Lung (tissue), 11 donors: ENCODE measurements at regions not wholly inside any gene's neighbourhood (a gene's known extent, or its start where the extent isn't known, plus 50 kb on each side); places are given as distances from the start of the nearest gene placed in this dataset.

ENCODE experiments used
- ATAC-seq: fragments of 200-7000 bp; cut with Tn5 transposase; one replicate; pipeline ENCODE4 v1.9.1; 2020; ENCODE audit warnings: moderate number of reproducible peaks; ENCODE audit not compliant: insufficient read depth, low FRiP score
- DNase-seq, 3 donors: peaks; one replicate each; pipeline ENCODE4 v3.0.0-alpha.2; 2013 to 2017
- H3K27ac ChIP-seq, 2 donors: one replicate each; pipeline ENCODE4 v1.5.1; 2013; ENCODE audit warnings: mild to moderate bottlenecking in 2 of 2, moderate library complexity in 2 of 2, control low read depth in 1 of 2, inconsistent platforms in 1 of 2, low read depth in 1 of 2, low read length in 1 of 2
- H3K27me3 ChIP-seq, 3 donors: one replicate each; pipeline ENCODE4 v1.5.1; 2013; ENCODE audit warnings: low read length in 2 of 3; ENCODE audit not compliant: control insufficient read depth in 3 of 3, insufficient read depth in 3 of 3
- H3K36me3 ChIP-seq, 4 donors: one replicate each; pipeline ENCODE4 v1.5.1; 2013; ENCODE audit warnings: low read length in 4 of 4, mild to moderate bottlenecking in 1 of 4, moderate library complexity in 1 of 4; ENCODE audit not compliant: control insufficient read depth in 4 of 4, insufficient read depth in 4 of 4
- H3K4me1 ChIP-seq, 5 donors: one replicate each; pipeline ENCODE4 v1.5.1; 2013; ENCODE audit warnings: low read length in 5 of 5, mild to moderate bottlenecking in 2 of 5, moderate library complexity in 1 of 5; ENCODE audit not compliant: control insufficient read depth in 5 of 5, insufficient read depth in 5 of 5
- H3K4me3 ChIP-seq: one replicate; pipeline ENCODE4 v1.5.1; 2013; ENCODE audit warnings: mild to moderate bottlenecking, control low read depth, moderate library complexity
- H3K9ac ChIP-seq, 2 donors: one replicate each; pipeline ENCODE4 v1.5.1; 2013; ENCODE audit warnings: low read length in 2 of 2, control low read depth in 1 of 2; ENCODE audit not compliant: insufficient read depth in 1 of 2
- H3K9me3 ChIP-seq, 4 donors: one replicate each; pipeline ENCODE4 v1.5.1; 2013; ENCODE audit warnings: low read length in 3 of 4, mild to moderate bottlenecking in 1 of 4, moderate library complexity in 1 of 4; ENCODE audit not compliant: control insufficient read depth in 4 of 4, insufficient read depth in 3 of 4
- WGBS, 2 donors: extraction: QIAGEN DNeasy Blood & Tissue Kit; methylation state at CpG; one replicate each; pipeline ENCODE4 v1.1.7; 2013; 5-methylcytosine and 5-hydroxymethylcytosine counted together
- TF ChIP-seq, protein P1 (sequence below): IDR thresholded peaks from 2 replicates; pipeline ENCODE4 v1.5.1; 2012; ENCODE audit warnings: mild to moderate bottlenecking; ENCODE audit errors: control extremely low read depth, extremely low read depth
- donor health status: control.
- donor health status: control.
- donor health status: Bipolar disorder and iron deficiency.
- donor health status: healthy.
- donor health status: DM: yes; HTN: yes; CAD: no.

DNA sequence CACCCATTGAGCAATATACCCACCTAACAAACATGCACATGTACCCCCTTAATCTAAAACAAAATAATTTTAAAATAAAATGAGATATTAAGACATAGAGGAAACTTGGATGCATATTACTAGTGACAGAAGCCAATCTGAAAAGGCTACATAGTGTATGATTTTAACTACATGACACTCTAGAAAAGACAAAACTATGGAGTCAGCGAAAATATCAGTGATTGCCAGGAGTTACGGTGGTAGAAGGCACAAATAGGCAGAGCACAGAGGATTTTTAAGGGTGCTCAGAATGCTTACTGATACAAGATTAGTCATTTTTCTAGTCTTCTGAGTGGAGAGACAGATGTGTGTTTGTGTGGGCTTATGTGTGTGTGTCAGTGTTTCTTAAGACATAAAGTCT, 656.6 kb downstream of the NR4A2 start:
- H3K27me3 ChIP-seq = no peaks in the 10 kb centered on the region
- H3K4me1 ChIP-seq = no peaks in the 10 kb centered on the region
- no peaks in the 10 kb centered on the region for H3K36me3 ChIP-seq
- no peak overlapping the region for H3K9ac ChIP-seq
- H3K9me3 ChIP-seq = peaks cover 0 to 7% (median 0%) of the 10 kb centered on the region in 4 donors
- DNase-seq = no peak
- no peak overlapping the region for H3K27ac ChIP-seq
- TF ChIP-seq, protein P1, sequence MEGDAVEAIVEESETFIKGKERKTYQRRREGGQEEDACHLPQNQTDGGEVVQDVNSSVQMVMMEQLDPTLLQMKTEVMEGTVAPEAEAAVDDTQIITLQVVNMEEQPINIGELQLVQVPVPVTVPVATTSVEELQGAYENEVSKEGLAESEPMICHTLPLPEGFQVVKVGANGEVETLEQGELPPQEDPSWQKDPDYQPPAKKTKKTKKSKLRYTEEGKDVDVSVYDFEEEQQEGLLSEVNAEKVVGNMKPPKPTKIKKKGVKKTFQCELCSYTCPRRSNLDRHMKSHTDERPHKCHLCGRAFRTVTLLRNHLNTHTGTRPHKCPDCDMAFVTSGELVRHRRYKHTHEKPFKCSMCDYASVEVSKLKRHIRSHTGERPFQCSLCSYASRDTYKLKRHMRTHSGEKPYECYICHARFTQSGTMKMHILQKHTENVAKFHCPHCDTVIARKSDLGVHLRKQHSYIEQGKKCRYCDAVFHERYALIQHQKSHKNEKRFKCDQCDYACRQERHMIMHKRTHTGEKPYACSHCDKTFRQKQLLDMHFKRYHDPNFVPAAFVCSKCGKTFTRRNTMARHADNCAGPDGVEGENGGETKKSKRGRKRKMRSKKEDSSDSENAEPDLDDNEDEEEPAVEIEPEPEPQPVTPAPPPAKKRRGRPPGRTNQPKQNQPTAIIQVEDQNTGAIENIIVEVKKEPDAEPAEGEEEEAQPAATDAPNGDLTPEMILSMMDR = no peak
- no peak overlapping the region for H3K4me3 ChIP-seq
- WGBS, 2 donors = 77 to 94% methylated on average over 2 of the region's 2 CpGs
- ATAC-seq = no peak

DNA sequence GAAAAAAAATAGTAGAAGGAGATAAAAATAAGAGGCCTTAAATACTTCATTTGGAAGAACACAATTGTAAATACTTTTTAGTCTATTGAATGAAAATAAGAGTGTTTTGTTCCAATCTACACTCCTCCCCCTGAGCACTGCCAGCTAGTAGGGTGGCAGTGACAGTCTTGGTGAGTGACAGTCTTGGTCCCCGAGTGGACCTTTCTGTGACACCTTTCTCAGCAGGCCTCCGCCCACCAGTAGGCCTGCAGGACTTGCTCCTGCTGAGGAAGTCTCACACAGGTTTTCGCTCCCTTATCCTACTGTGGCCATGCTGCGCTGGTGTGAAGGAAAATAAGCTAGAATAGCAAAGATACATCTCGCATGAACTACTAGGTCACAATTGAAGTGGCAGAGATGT, 666.8 kb downstream of the NR4A2 start:
- no peaks in the 10 kb centered on the region for H3K9me3 ChIP-seq
- WGBS, 2 donors = 81 to 82% methylated on average over 5 of the region's 5 CpGs
- ATAC-seq = no peak

DNA sequence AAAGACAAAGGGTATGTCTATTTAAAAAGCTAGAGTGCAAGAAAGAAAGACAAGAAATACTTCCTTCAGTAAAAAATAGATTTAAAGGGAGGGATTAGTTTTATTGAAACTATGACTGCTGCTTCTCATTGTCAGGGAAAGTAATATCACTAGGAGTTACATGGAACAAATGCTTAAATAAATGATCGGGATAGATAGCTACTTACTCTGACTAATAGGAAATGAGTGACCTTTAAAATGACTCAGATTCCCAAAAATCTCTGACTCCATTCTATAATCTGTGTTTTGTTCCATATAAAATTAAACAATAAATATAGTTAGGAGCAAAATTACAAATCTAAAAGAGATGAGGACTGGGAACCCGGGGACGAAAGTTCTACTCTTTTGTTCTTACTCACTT, 669.3 kb downstream of the NR4A2 start:
- no peak for DNase-seq
- H3K27ac ChIP-seq = no peak overlapping the region
- no peaks in the 10 kb centered on the region for H3K9me3 ChIP-seq
- H3K4me1 ChIP-seq = no peaks in the 10 kb centered on the region
- WGBS, 2 donors = 89 to 90% methylated on average over 3 of the region's 3 CpGs
- H3K36me3 ChIP-seq = no peaks in the 10 kb centered on the region
- H3K4me3 ChIP-seq = no peak overlapping the region
- no peak overlapping the region for H3K9ac ChIP-seq
- TF ChIP-seq, protein P1 = no peak
- H3K27me3 ChIP-seq = no peaks in the 10 kb centered on the region
- no peak for ATAC-seq

More for the DNA sequence above, 666.8 kb downstream of the NR4A2 start:
- TF ChIP-seq, protein P1 = no peak
- Histone ChIP-seq H3K4me3 (no peak overlapping the region), H3K27ac (no peak overlapping the region), H3K27me3 (no peaks in the 10 kb centered on the region), H3K36me3 (no peaks in the 10 kb centered on the region), H3K9ac (no peak overlapping the region), H3K4me1 (no peaks in the 10 kb centered on the region)
- no peak for DNase-seq

DNA sequence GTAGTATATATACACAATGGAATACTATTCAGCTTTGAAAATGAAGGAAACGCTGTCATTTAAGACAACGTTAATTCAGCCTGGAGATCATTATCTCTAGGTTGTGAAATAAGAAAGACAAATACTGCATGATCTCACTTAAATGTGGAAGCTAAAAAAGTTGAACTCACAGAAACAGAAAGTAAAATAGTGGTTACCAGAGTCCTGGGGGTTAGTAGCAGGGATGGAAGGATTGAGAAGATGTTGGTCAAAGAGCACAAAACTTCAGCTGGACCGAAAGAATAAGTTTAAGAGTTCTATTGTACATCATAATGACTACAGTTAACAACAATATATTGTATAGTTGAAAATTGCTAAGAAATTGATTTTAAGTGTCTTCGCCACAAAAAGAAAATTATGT, 670.3 kb downstream of the NR4A2 start:
- DNase-seq (no peak), ATAC-seq (no peak)
- Histone ChIP-seq H3K4me3 (no peak overlapping the region), H3K27me3 (no peaks in the 10 kb centered on the region), H3K9me3 (no peaks in the 10 kb centered on the region), H3K4me1 (no peaks in the 10 kb centered on the region), H3K36me3 (no peaks in the 10 kb centered on the region), H3K27ac (no peak overlapping the region), H3K9ac (no peak overlapping the region)
- 89% methylated on average over 4 of the region's 4 CpGs for WGBS, 2 donors
- TF ChIP-seq, protein P1 = no peak
